ENCODE measurements at regions not wholly inside any gene's neighbourhood (a gene's known extent, or its start where the extent isn't known, plus 50 kb on each side); places are given as distances from the start of the nearest gene placed in this dataset.
"Not testable (repeated sequence)": the region's sequence is repeated elsewhere in the genome, so short reads cannot be mapped to it uniquely, and the experiment has no call there.

GRCh38 chr4:128653527-128654444 lies 155.7 kb upstream of the JADE1 start:
- CTCF ChIA-PET: no interaction called here
- Histone ChIP-seq H3K27ac (ENCODE audit: low read depth, low read length) (no peak overlapping the region), H3K27me3 (ENCODE audit: control insufficient read depth in 2 of 2, insufficient read depth in 2 of 2, low read length in 2 of 2) (no peaks in the 10 kb centered on the region), H3K4me1 (ENCODE audit: control insufficient read depth in 2 of 2, insufficient read depth in 2 of 2, low read length in 2 of 2) (no peaks in the 10 kb centered on the region), H3K9me3 (ENCODE audit: control insufficient read depth in 2 of 3, low read length in 3 of 3) (no peaks in the 10 kb centered on the region), H3K4me3 (ENCODE audit: low read length) (no peak overlapping the region), H3K36me3 (ENCODE audit: control insufficient read depth in 2 of 3, insufficient read depth in 3 of 3, low read length in 3 of 3) (no peaks in the 10 kb centered on the region)
- POLR2A ChIA-PET: no interaction called here
- Mint-ChIP-seq H3K36me3 (no peaks in the 10 kb centered on the region), H3K4me1 (peaks cover 0 to 9% (median 8%) of the 10 kb centered on the region in 7 donors), H3K27me3 (peaks cover 0 to 12% (median 2%) of the 10 kb centered on the region in 5 donors), H3K9me3 (peaks cover 0 to 13% (median 5%) of the 10 kb centered on the region in 11 donors), H3K4me3 (no peak overlapping the region), H3K27ac (no peak overlapping the region)
- ATAC-seq (no peak), DNase-seq (no peak)
- intact Hi-C loops (cut with micrococcal nuclease): no loop called here

GRCh38 chr4:128649575-128650205 lies 159.8 kb upstream of the JADE1 start:
- Histone ChIP-seq H3K27me3 (ENCODE audit: control insufficient read depth in 2 of 2, insufficient read depth in 2 of 2, low read length in 2 of 2) (no peaks in the 10 kb centered on the region), H3K27ac (ENCODE audit: low read depth, low read length) (no peak overlapping the region), H3K4me3 (ENCODE audit: low read length) (no peak overlapping the region), H3K9me3 (ENCODE audit: control insufficient read depth in 2 of 3, low read length in 3 of 3) (no peaks in the 10 kb centered on the region), H3K36me3 (ENCODE audit: control insufficient read depth in 2 of 3, insufficient read depth in 3 of 3, low read length in 3 of 3) (no peaks in the 10 kb centered on the region), H3K4me1 (ENCODE audit: control insufficient read depth in 2 of 2, insufficient read depth in 2 of 2, low read length in 2 of 2) (no peaks in the 10 kb centered on the region)
- Mint-ChIP-seq H3K4me1 (peaks cover 0 to 2% (median 0%) of the 10 kb centered on the region in 7 donors), H3K36me3 (no peaks in the 10 kb centered on the region), H3K27me3 (peaks cover 0 to 11% (median 8%) of the 10 kb centered on the region in 5 donors), H3K27ac (no peak overlapping the region), H3K4me3 (no peak overlapping the region), H3K9me3 (peaks cover 0 to 8% (median 2%) of the 10 kb centered on the region in 11 donors)
- intact Hi-C loops (cut with micrococcal nuclease): no loop called here
- CTCF ChIA-PET: no interaction called here
- POLR2A ChIA-PET: no interaction called here
- no peak for ATAC-seq
- DNase-seq: no peak

GRCh38 chr4:128649161-128649560 lies 160.3 kb upstream of the JADE1 start:
- Mint-ChIP-seq H3K27me3 (peaks cover 0 to 11% (median 8%) of the 10 kb centered on the region in 5 donors), H3K4me1 (peaks cover 0 to 2% (median 0%) of the 10 kb centered on the region in 7 donors), H3K36me3 (no peaks in the 10 kb centered on the region), H3K9me3 (peaks cover 0 to 5% (median 2%) of the 10 kb centered on the region in 11 donors), H3K27ac (no peak overlapping the region), H3K4me3 (no peak overlapping the region)
- Histone ChIP-seq H3K27me3 (ENCODE audit: control insufficient read depth in 2 of 2, insufficient read depth in 2 of 2, low read length in 2 of 2) (no peaks in the 10 kb centered on the region), H3K9me3 (ENCODE audit: control insufficient read depth in 2 of 3, low read length in 3 of 3) (no peaks in the 10 kb centered on the region), H3K27ac (ENCODE audit: low read depth, low read length) (no peak overlapping the region), H3K4me3 (ENCODE audit: low read length) (no peak overlapping the region), H3K4me1 (ENCODE audit: control insufficient read depth in 2 of 2, insufficient read depth in 2 of 2, low read length in 2 of 2) (no peaks in the 10 kb centered on the region), H3K36me3 (ENCODE audit: control insufficient read depth in 2 of 3, insufficient read depth in 3 of 3, low read length in 3 of 3) (no peaks in the 10 kb centered on the region)
- POLR2A ChIA-PET: no interaction called here
- DNase-seq (no peak), ATAC-seq (no peak)
- CTCF ChIA-PET: no interaction called here
- intact Hi-C loops (cut with micrococcal nuclease): no loop called here

- Mint-ChIP-seq H3K27ac (no peak overlapping the region), H3K27me3 (peaks cover 0 to 11% (median 8%) of the 10 kb centered on the region in 5 donors), H3K4me1 (peaks cover 0 to 2% (median 0%) of the 10 kb centered on the region in 7 donors), H3K9me3 (peaks cover 0 to 2% (median 0%) of the 10 kb centered on the region in 11 donors), H3K4me3 (no peak overlapping the region), H3K36me3 (no peaks in the 10 kb centered on the region)
- Histone ChIP-seq H3K4me1 (ENCODE audit: control insufficient read depth in 2 of 2, insufficient read depth in 2 of 2, low read length in 2 of 2) (no peaks in the 10 kb centered on the region), H3K4me3 (ENCODE audit: low read length) (no peak overlapping the region), H3K36me3 (ENCODE audit: control insufficient read depth in 2 of 3, insufficient read depth in 3 of 3, low read length in 3 of 3) (no peaks in the 10 kb centered on the region), H3K27me3 (ENCODE audit: control insufficient read depth in 2 of 2, insufficient read depth in 2 of 2, low read length in 2 of 2) (no peaks in the 10 kb centered on the region), H3K9me3 (ENCODE audit: control insufficient read depth in 2 of 3, low read length in 3 of 3) (no peaks in the 10 kb centered on the region), H3K27ac (ENCODE audit: low read depth, low read length) (no peak overlapping the region)
- intact Hi-C loops (cut with micrococcal nuclease): no loop called here
- CTCF ChIA-PET: no interaction called here
- ATAC-seq (no peak), DNase-seq (no peak)
- POLR2A ChIA-PET: no interaction called here
Measured at GRCh38 chr4:128648021-128648420, 161.5 kb upstream of the JADE1 start.

GRCh38 chr4:128646893-128647292 lies 162.6 kb upstream of the JADE1 start:
- CTCF ChIA-PET; H3K27ac Mint-ChIP-seq; H3K27ac ChIP-seq (ENCODE audit: low read depth, low read length); H3K9me3 ChIP-seq (ENCODE audit: control insufficient read depth in 2 of 3, low read length in 3 of 3); H3K9me3 Mint-ChIP-seq; intact Hi-C loops (cut with micrococcal nuclease); H3K36me3 ChIP-seq (ENCODE audit: control insufficient read depth in 2 of 3, insufficient read depth in 3 of 3, low read length in 3 of 3); ATAC-seq; H3K27me3 ChIP-seq (ENCODE audit: control insufficient read depth in 2 of 2, insufficient read depth in 2 of 2, low read length in 2 of 2); H3K36me3 Mint-ChIP-seq; H3K4me1 Mint-ChIP-seq; DNase-seq; POLR2A ChIA-PET; H3K4me3 ChIP-seq (ENCODE audit: low read length); H3K4me1 ChIP-seq (ENCODE audit: control insufficient read depth in 2 of 2, insufficient read depth in 2 of 2, low read length in 2 of 2); H3K4me3 Mint-ChIP-seq: not testable (repeated sequence)
- peaks cover 0 to 11% (median 8%) of the 10 kb centered on the region in 5 donors for H3K27me3 Mint-ChIP-seq

GRCh38 chr4:128644693-128645654 lies 164.5 kb upstream of the JADE1 start:
- H3K36me3 ChIP-seq (ENCODE audit: control insufficient read depth in 2 of 3, insufficient read depth in 3 of 3, low read length in 3 of 3); H3K27ac Mint-ChIP-seq; DNase-seq; H3K27ac ChIP-seq (ENCODE audit: low read depth, low read length); H3K4me3 Mint-ChIP-seq; H3K4me1 ChIP-seq (ENCODE audit: control insufficient read depth in 2 of 2, insufficient read depth in 2 of 2, low read length in 2 of 2); intact Hi-C loops (cut with micrococcal nuclease); CTCF ChIA-PET; H3K9me3 Mint-ChIP-seq; H3K4me3 ChIP-seq (ENCODE audit: low read length); ATAC-seq; POLR2A ChIA-PET; H3K9me3 ChIP-seq (ENCODE audit: control insufficient read depth in 2 of 3, low read length in 3 of 3); H3K36me3 Mint-ChIP-seq; H3K27me3 ChIP-seq (ENCODE audit: control insufficient read depth in 2 of 2, insufficient read depth in 2 of 2, low read length in 2 of 2); H3K4me1 Mint-ChIP-seq: not testable (repeated sequence)
- H3K27me3 Mint-ChIP-seq: peaks cover 0 to 10% (median 8%) of the 10 kb centered on the region in 5 donors

Measured in naive thymus-derived CD4-positive, alpha-beta T cell (primary cell).